IMR-90 (cell line): ENCODE measurements at regions not wholly inside any gene's neighbourhood (a gene's known extent, or its start where the extent isn't known, plus 50 kb on each side); places are given as distances from the start of the nearest gene placed in this dataset.

Experiments
- CTCF ChIP-seq: conservative IDR thresholded peaks from 2 replicates; pipeline ENCODE4 v1.5.1; 2012; ENCODE audit warnings: mild to moderate bottlenecking, low read depth, low read length, improper control_type of control experiment
- ELK1 ChIP-seq: fragments of 150-350 bp; IDR thresholded peaks from 2 replicates; pipeline ENCODE4 v1.6.1; 2016; ENCODE audit warnings: low read depth, mild to moderate bottlenecking, low read length, moderate library complexity, borderline replicate concordance
- MXI1 ChIP-seq: IDR thresholded peaks from 2 replicates; pipeline ENCODE4 v1.6.1; 2012; ENCODE audit warnings: low read depth, mild to moderate bottlenecking, low read length, moderate library complexity, borderline replicate concordance
- SMC3 ChIP-seq: fragments of 150-350 bp; IDR thresholded peaks from 2 replicates; pipeline ENCODE4 v1.6.1; 2016; ENCODE audit warnings: low read depth, mild to moderate bottlenecking, antibody characterized with exemption, low read length, moderate library complexity

- TF ChIP-seq CTCF: no peak
- TF ChIP-seq ELK1: no peak
- no peak for TF ChIP-seq MXI1
- no peak for TF ChIP-seq SMC3
Measured at GRCh38 chr6:67811239-67812037, 823.6 kb upstream of the ADGRB3 start.
